ENCODE measurements at regions not wholly inside any gene's neighbourhood (a gene's known extent, or its start where the extent isn't known, plus 50 kb on each side); places are given as distances from the start of the nearest gene placed in this dataset.

DNA sequence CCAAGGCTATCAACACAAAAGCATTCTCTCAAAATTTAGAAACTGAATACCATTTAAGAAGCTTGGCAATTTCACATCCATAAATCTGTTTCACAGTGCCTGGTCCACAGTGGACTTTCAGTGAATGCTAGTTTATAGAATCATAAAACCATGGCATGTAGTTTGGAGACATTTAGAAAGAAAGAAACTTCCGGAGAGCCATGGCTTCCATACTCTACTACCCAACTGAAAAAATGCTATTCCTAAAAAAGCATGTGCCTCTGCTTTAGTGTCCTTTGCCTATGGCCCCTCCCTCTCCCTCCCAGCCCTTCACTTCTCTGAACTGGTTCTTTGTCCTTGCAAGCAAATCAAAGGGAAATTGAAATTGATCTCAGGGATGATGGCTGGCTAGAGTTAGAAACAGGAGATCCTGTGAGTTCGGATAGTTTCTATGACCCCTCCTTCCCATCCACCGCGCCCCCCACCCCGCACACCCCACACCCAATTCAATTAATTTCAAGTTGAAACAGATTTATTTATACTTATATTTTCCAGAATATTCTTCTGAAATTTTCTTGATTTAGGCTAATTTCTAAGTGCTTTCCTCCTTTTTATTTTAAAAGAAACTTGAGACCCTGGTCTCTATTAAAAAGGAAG is 248.3 kb downstream of the TRIB2 start (continued):
- TF ChIP-seq, protein P1, sequence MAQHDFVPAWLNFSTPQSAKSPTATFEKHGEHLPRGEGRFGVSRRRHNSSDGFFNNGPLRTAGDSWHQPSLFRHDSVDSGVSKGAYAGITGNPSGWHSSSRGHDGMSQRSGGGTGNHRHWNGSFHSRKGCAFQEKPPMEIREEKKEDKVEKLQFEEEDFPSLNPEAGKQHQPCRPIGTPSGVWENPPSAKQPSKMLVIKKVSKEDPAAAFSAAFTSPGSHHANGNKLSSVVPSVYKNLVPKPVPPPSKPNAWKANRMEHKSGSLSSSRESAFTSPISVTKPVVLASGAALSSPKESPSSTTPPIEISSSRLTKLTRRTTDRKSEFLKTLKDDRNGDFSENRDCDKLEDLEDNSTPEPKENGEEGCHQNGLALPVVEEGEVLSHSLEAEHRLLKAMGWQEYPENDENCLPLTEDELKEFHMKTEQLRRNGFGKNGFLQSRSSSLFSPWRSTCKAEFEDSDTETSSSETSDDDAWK (CRISPR knock-in tag; IDR thresholded peaks at IDR 0.05), result no peak
- TF ChIP-seq RFX1 (IDR thresholded peaks at IDR 0.05) (no peak), CEBPB (IDR thresholded peaks at IDR 0.05; ENCODE audit: borderline replicate concordance, low read depth, low read length) (no peak), NPAS2 (CRISPR knock-in tag; IDR thresholded peaks at IDR 0.05; ENCODE audit: borderline replicate concordance) (no peak)
- TF ChIP-seq, protein P2, sequence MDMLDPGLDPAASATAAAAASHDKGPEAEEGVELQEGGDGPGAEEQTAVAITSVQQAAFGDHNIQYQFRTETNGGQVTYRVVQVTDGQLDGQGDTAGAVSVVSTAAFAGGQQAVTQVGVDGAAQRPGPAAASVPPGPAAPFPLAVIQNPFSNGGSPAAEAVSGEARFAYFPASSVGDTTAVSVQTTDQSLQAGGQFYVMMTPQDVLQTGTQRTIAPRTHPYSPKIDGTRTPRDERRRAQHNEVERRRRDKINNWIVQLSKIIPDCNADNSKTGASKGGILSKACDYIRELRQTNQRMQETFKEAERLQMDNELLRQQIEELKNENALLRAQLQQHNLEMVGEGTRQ (IDR thresholded peaks at IDR 0.05; ENCODE audit: low read depth, low read length), result no peak
- TF ChIP-seq, protein P2 (CRISPR knock-in tag; IDR thresholded peaks at IDR 0.05; ENCODE audit: borderline replicate concordance), result no peak

DNA sequence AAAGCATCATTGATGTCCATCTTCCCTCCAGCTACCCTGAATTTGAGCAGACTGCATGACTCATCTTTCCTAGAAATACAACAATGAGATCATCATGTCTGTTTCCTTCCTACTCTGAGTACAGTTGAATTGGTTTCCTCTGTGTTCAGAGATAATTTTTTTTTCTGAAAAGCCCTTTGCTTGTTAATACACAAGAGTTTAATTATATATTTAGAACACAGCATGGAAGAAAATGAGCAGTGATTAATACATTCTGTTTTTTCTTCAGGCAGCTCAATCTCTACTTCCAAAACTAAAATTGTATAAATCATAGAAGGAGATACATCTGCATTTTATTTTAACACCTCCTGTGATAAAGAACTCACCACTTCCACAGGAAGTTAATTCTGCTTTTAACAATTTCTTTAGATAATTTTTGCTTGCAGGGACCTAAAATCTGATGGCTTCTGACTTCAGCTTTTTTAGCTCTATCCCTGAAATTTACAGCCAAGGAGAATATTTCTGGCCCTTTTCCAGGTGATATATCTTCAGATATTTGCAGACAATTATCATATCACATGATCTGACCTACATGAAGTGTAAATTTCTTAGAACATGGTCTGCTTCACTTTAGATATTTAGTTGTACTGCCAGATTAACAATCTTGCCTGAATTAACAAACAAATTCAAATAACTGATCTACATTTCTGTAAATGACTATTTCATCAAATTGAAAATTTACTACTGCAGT is 249.0 kb downstream of the TRIB2 start:
- no peak overlapping the region for H3K4me2 ChIP-seq (ENCODE audit: low read depth, low read length)
- no peak overlapping the region for H3K4me3 ChIP-seq (replicated peaks in 1 of 3; ENCODE audit: insufficient read depth in 1 of 3, low read depth in 2 of 3, low read length in 3 of 3)
- CTCF ChIA-PET (ENCODE audit: low intra/inter-chr PET ratio, low total read pairs), result no interaction called here
- FAIRE-seq (no peak), ATAC-seq (no peak), DNase-seq (ENCODE audit: low spot score) (no peak)
- in situ Hi-C loops (cut with HindIII; ENCODE audit: extremely low pct_ligation_motif_present, low pct_unique_long_range_greater_than_20kb), result no loop called here
- no TSS peak for BruUV-seq (replicated peaks)
- H3K9ac ChIP-seq (ENCODE audit: insufficient read depth, low read depth, low read length), result no peak overlapping the region
- no peaks in the 10 kb centered on the region for H3K36me3 ChIP-seq (replicated peaks in 1 of 2; ENCODE audit: control insufficient read depth in 1 of 2, insufficient read depth in 2 of 2, low read length in 2 of 2)
- no peaks in the 10 kb centered on the region for H3K27me3 ChIP-seq (ENCODE audit: control insufficient read depth in 1 of 2, insufficient read depth in 2 of 2, low read length in 2 of 2)
- no peaks in the 10 kb centered on the region for H3K9me3 ChIP-seq (ENCODE audit: low read length)
- H2AFZ ChIP-seq (ENCODE audit: low read length), result no peak overlapping the region
- H4K20me1 ChIP-seq (ENCODE audit: insufficient read depth, low read length), result no peaks in the 10 kb centered on the region
- intact Hi-C loops (cut with micrococcal nuclease; ENCODE audit: unreplicated experiment), result no loop called here
- no peaks in the 10 kb centered on the region for H3K4me1 ChIP-seq (ENCODE audit: insufficient read depth, low read length)
- H3K27ac ChIP-seq (ENCODE audit: extremely low read length, insufficient read depth, low read length), result no peak overlapping the region
- no peaks in the 10 kb centered on the region for H3K79me2 ChIP-seq (ENCODE audit: insufficient read depth, low read length)
- TF ChIP-seq XRCC5 (optimal IDR thresholded peaks at IDR 0.05; ENCODE audit: low read length) (no peak), BCL6 (CRISPR knock-in tag; IDR thresholded peaks at IDR 0.05) (peak; percentile 63)
- TF ChIP-seq, protein P3, sequence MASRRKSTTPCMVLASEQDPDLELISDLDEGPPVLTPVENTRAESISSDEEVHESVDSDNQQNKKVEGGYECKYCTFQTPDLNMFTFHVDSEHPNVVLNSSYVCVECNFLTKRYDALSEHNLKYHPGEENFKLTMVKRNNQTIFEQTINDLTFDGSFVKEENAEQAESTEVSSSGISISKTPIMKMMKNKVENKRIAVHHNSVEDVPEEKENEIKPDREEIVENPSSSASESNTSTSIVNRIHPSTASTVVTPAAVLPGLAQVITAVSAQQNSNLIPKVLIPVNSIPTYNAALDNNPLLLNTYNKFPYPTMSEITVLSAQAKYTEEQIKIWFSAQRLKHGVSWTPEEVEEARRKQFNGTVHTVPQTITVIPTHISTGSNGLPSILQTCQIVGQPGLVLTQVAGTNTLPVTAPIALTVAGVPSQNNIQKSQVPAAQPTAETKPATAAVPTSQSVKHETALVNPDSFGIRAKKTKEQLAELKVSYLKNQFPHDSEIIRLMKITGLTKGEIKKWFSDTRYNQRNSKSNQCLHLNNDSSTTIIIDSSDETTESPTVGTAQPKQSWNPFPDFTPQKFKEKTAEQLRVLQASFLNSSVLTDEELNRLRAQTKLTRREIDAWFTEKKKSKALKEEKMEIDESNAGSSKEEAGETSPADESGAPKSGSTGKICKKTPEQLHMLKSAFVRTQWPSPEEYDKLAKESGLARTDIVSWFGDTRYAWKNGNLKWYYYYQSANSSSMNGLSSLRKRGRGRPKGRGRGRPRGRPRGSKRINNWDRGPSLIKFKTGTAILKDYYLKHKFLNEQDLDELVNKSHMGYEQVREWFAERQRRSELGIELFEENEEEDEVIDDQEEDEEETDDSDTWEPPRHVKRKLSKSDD (CRISPR knock-in tag; IDR thresholded peaks at IDR 0.05; ENCODE audit: low read depth), result no peak
- POLR2A ChIA-PET, result no interaction called here

Measured in HepG2 (cell line).